GM03348 (cell line): ENCODE measurements at regions not wholly inside any gene's neighbourhood (a gene's known extent, or its start where the extent isn't known, plus 50 kb on each side); places are given as distances from the start of the nearest gene placed in this dataset.
"Not testable (repeated sequence)": the region's sequence is repeated elsewhere in the genome, so short reads cannot be mapped to it uniquely, and the experiment has no call there.

ENCODE experiments used
- DNase-seq: peaks from one replicate; pipeline ENCODE4 v3.0.0; 2012; ENCODE audit warnings: low spot score

- no peak for DNase-seq
Measured at GRCh38 chr2:47728551-47728950, 54.4 kb upstream of the MSH6 start.

- DNase-seq: no peak
Measured at GRCh38 chr2:47727956-47728355, 55.0 kb upstream of the MSH6 start.

DNA sequence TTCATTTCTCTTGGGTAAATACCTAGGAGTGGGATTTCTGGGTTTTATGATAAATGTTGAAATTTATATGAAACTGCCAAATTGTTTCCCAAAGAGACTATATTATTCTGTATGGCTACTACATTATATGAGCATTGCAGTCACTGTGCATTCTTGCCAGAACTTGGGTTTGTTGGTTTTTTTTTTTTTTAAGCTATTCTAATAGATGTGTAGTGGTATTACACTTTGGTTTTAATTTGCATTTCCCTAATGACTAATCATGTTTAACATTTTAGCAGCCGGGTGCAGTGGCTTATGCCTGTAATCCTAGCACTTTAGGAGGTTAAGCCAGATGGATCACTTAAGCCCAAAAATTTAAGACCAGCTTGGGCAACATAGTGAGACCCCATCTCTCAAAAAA is 56.0 kb upstream of the MSH6 start:
- DNase-seq: not testable (repeated sequence)

DNA sequence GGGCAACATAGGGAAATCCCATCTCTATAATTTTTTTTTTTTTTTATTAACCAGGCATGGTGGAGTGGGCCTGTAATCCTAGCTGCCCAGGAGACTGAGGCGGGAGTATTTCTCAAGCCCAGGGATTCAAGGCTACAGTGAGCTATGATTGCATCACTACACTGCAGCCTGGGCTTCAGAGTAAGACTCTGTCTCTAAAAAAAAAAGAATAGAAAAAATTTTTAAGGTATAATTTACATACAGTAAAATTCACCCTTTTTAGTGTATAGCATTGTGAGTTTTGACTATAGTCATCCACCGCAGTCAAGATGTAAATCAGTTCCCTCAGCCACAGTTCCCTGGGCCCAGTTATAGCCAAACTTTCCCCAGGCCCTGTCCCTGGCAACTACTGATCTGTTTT is 57.1 kb upstream of the MSH6 start:
- DNase-seq: no peak

- no peak for DNase-seq
Measured at GRCh38 chr2:47724221-47724981, 58.5 kb upstream of the MSH6 start.

GRCh38 chr2:47721296-47721695 is 61.6 kb upstream of the MSH6 start:
- no peak for DNase-seq

DNA sequence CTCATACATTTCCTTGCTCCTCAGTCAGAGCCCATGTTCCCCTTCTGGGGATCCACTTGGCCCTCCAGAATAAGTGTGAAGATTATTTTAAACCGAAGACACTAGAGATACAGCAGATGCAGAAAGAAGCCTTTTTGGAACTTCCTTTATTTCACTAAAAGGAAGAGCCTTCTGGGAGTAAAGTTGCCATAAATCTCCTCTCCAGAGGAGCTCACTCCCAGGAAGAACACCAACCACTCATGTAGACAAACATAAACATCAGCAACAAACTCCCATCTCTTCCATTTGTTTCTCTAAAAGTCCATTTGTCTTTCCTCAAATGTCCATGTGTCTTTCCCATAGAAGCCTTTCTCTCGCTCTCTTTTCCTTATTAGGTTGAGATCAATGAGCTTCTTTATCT is 62.4 kb upstream of the MSH6 start:
- no peak for DNase-seq

- DNase-seq: no peak
Measured at GRCh38 chr2:47720036-47720435, 62.9 kb upstream of the MSH6 start.

DNA sequence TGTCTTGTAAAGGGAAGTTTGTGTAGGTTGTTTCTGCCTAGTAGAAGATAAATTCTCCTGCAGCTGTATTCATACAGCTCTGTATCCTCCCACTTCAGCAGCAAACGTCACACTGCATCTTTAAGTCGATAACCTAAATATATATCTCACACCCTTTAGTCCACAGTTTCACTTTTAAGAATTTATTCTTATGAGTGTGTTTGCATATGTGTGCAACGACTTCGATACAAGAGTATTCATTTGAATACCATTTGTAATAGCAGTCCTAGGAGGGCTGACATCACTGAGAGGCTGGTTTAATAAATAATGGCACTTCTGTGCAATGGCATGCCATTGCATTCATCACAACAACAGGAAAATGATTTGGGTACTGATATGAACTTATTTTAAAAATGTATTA is 63.8 kb upstream of the MSH6 start:
- DNase-seq: no peak

- DNase-seq: not testable (repeated sequence)
Measured at GRCh38 chr2:47716307-47716706, 66.6 kb upstream of the MSH6 start.

DNA sequence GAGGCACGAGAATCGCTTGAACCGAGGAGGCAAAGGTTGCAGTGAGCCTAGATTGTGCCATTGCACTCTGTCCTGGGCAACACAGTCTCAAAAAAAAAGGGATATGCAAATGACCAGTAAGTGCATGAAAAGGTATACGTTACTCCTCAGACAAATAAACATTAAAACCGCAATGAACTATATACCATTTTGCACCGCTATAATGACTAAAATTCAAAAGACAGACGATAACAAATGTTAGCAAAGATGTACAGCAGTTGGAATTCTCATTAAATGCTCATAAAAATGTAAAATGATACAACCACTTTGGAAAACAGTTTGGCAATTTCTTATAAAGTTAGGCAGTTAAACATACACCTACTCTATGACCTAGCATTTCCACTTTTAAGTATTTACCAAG is 67.4 kb upstream of the MSH6 start:
- no peak for DNase-seq

GRCh38 chr2:47708801-47709499 is 74.0 kb upstream of the MSH6 start:
- DNase-seq: no peak

- no peak for DNase-seq
Measured at GRCh38 chr2:47704287-47704686, 78.7 kb upstream of the MSH6 start.

DNA sequence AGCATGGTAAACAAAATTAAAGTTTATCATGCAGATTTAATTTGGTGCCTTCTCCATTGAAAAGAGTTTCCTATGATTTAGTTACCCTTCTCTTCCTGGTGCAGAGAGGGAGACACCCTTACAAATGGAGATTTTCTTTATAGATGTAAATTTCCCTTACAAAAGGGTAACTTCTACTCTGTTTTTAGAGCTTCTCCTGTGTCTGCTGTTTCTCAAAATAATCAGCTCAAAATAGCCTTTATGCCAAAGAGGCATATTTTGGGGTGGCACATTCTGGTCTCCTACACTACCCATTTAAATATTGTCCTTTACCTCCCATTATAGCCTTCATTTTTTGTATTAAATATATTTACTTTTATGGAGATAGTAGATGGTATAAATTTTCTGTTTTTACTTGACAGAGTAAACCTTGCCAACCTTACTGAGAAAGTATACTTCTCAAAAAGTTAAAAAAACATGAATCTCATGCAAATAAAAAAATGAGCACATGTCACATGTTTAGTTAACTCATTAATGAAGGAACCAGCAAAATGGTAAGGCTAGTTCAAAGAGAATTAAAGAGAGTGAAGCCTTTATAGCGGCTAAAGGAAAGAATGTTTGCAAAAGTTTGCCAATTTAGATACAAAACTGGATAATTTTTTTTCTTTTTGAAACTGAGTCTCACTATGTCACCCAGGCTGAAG is 83.3 kb upstream of the MSH6 start:
- no peak for DNase-seq

- DNase-seq: not testable (repeated sequence)
Measured at GRCh38 chr2:47698436-47698972, 84.4 kb upstream of the MSH6 start.

- DNase-seq: not testable (repeated sequence)
Measured at GRCh38 chr2:47697681-47698435, 85.1 kb upstream of the MSH6 start.

DNA sequence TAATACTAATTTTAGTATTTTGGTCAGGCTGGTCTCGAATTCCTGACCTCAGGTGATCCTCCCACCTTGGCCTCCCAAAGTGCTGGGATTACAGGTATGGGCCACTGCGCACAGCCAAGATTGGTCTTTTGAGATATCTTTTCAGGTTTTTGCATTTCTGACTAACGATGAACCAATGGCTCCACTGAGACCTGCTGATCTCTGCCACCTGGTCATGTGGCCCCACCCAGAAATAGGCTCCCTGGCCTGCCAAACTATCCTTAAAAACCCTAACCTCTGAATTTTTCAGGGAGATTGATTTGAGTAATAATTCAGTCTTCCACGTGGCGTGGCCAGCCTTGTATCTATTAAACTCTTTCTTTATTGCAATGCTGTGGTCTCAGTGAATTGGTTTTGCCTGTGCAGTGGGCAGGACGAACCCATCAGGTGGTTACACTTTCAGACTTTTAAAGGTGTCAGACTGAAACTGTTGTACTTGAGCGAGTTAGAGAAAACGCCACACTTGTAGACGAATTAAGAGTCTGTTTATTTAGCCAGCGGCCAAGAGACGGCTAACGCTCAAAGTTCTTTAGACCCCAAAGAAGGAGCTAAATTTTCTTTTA is 85.8 kb upstream of the MSH6 start:
- DNase-seq: no peak

DNA sequence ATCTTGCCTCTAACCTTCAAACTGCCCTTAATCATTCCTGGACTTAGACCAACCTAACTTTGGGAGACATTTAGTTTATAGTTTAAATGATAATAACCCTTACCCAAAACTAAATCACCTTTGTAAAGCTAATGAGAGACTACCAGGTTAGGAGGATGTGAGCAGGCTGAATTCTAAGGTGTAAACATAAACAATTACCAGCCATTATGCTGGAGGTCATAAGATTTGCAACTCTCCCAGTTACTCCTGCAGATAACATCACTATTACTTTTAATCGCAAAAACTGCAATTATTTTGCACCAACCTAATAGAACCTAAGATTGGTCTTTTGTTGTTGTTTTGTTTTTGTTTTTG is 86.5 kb upstream of the MSH6 start:
- DNase-seq: no peak

GRCh38 chr2:47695800-47696477 is 87.0 kb upstream of the MSH6 start:
- DNase-seq: no peak

GRCh38 chr2:47694451-47694850 is 88.5 kb upstream of the MSH6 start:
- not testable (repeated sequence) for DNase-seq

DNA sequence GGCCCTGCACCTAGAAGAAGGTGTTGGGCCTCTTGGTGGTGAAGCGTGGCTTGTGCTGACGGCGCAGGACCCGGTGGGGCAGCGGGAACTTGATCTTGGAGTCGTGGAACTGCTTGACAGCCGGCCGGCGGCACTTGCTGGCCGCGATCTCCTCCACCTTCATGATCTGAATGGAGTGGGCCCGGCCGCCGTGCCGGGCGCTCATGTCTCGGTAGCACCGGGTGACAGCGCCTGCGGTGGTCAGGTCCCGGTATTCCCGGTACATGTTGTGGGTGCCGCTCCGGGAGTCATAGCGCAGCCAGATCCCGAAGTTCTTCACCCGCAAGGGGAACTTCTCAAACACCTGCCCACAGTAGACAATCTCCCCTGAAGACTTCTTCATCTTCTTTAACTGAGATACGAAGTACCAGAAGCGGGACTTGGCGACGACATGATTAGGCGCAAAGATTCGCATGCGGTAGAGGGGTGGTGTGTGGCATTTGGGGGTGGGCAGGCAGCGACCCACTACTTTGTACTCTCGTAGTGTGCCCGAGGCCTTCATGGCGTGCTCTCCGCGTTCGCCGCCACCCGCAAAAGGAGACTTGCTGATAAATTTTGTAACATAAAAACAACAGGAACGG is 92.1 kb upstream of the MSH6 start:
- not testable (repeated sequence) for DNase-seq
